H1 (cell line): ENCODE measurements at regions not wholly inside any gene's neighbourhood (a gene's known extent, or its start where the extent isn't known, plus 50 kb on each side); places are given as distances from the start of the nearest gene placed in this dataset.

ENCODE experiments used
- CTCF ChIP-seq, 3 experiments: IDR thresholded peaks; 1 replicate in 2 of 3; 2 replicates in 1 of 3; pipeline versions ENCODE4 v1.5.1 to v1.6.1; 2011; ENCODE audit warnings: low read length in 3 of 3, mild to moderate bottlenecking in 3 of 3, inconsistent platforms in 2 of 3, low read depth in 1 of 3, moderate library complexity in 1 of 3; ENCODE audit not compliant: insufficient read depth in 1 of 3; ENCODE audit errors: control extremely low read depth in 1 of 3
- EP300 ChIP-seq, 2 experiments: IDR thresholded peaks; 1 replicate in 1 of 2; 2 replicates in 1 of 2; pipeline ENCODE4 v1.6.1; 2011 to 2012; ENCODE audit warnings: low read depth in 2 of 2, low read length in 2 of 2, mild to moderate bottlenecking in 2 of 2, borderline replicate concordance in 1 of 2, inconsistent platforms in 1 of 2, moderate library complexity in 1 of 2
- HDAC6 ChIP-seq: IDR thresholded peaks from one replicate; pipeline ENCODE4 v1.7.1; 2012; ENCODE audit warnings: low read depth, mild to moderate bottlenecking, inconsistent platforms, low read length, moderate library complexity
- POLR2AphosphoS5 ChIP-seq: IDR thresholded peaks from 2 replicates; pipeline ENCODE4 v1.6.1; 2011; ENCODE audit warnings: low read depth, low read length
- SIN3A ChIP-seq, 2 experiments: IDR thresholded peaks in 1 of 2; conservative IDR thresholded peaks in 1 of 2; 2 replicates each; pipeline ENCODE4 v1.6.1; 2011 to 2012; ENCODE audit warnings: low read length in 2 of 2, improper control_type of control experiment in 1 of 2, low read depth in 1 of 2, mild to moderate bottlenecking in 1 of 2

DNA sequence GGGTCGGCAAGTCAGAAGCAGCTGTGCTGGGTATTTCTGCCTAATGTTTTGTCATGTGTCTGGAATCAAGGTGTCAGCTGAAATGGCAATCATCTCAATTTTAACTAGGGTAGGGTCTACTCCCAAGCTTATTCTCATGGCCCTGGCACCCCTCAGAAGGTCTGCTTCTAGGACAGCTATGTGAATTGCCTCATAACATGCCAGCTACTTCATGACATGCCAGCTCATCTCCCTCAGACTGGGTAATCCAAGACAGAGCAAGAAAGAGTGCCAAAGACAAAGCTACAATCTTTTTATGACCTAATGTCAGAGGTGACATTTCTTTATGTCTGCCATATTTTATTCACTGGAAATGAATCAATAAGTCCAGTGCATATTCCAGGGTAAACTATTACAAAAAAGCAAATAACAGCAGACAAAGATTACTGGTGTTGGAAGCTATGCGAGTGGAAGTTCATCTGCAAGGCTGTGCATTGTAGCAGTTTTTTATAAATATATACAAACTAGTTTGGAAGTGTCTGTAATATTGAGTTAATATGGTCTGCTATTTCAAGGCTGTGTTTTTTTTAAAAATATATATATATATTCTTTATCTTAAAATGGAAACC is 153.3 kb downstream of the FSIP2 start:
- no peak for TF ChIP-seq POLR2AphosphoS5
- TF ChIP-seq HDAC6, result no peak
- no peak for TF ChIP-seq SIN3A (conservative IDR thresholded peaks at IDR 0.05 in 1 of 2, IDR thresholded peaks at IDR 0.05 in 1 of 2; ENCODE audit: low read depth in 1 of 2, low read length in 2 of 2)
- TF ChIP-seq EP300 (IDR thresholded peaks at IDR 0.05; ENCODE audit: borderline replicate concordance in 1 of 2, low read depth in 2 of 2, low read length in 2 of 2), result no peak
- TF ChIP-seq CTCF (IDR thresholded peaks at IDR 0.05; ENCODE audit: control extremely low read depth in 1 of 3, insufficient read depth in 1 of 3, low read depth in 1 of 3, low read length in 3 of 3), result no peak
